Vagina (tissue), 2 donors: ENCODE measurements at regions not wholly inside any gene's neighbourhood (a gene's known extent, or its start where the extent isn't known, plus 50 kb on each side); places are given as distances from the start of the nearest gene placed in this dataset.

Experiments
- DNase-seq, 2 donors: peaks; one replicate each; pipeline ENCODE4 v3.0.0-alpha.2; 2017; ENCODE audit errors: extremely low spot score in 2 of 2
- H3K27ac ChIP-seq: fragments of 200-600 bp; sonication (generic); one replicate; pipeline ENCODE4 v1.5.1; 2019
- H3K27me3 ChIP-seq: fragments of 200-600 bp; sonication (generic); one replicate; pipeline ENCODE4 v1.5.1; 2019
- H3K36me3 ChIP-seq, 2 donors: fragments of 200-600 bp; sonication (generic); one replicate each; pipeline ENCODE4 v1.5.1; 2017 to 2019
- H3K4me1 ChIP-seq: fragments of 200-600 bp; sonication (generic); one replicate; pipeline ENCODE4 v1.5.1; 2019
- H3K4me3 ChIP-seq, 2 donors: fragments of 200-600 bp; sonication (generic); 1 replicate in 1 of 2; 2 replicates in 1 of 2; pipeline ENCODE4 v1.5.1; 2016 to 2019
- H3K9me3 ChIP-seq: fragments of 200-600 bp; sonication (generic); one replicate; pipeline ENCODE4 v1.5.1; 2019
- CTCF ChIP-seq, 3 experiments: fragments of 450-650 bp in 2 of 3; fragments of 200-600 bp in 1 of 3; sonication (generic) in 1 of 3; IDR thresholded peaks; one replicate each; pipeline ENCODE4 v1.5.1; 2017 to 2019; ENCODE audit warnings: antibody characterized with exemption in 3 of 3, mild to moderate bottlenecking in 2 of 3, moderate library complexity in 2 of 3
- POLR2A ChIP-seq, 2 donors: fragments of 450-650 bp; IDR thresholded peaks; one replicate each; pipeline ENCODE4 v1.6.1; 2017; ENCODE audit warnings: antibody characterized with exemption in 2 of 2, mild to moderate bottlenecking in 2 of 2, moderate library complexity in 2 of 2
- POLR2AphosphoS5 ChIP-seq, 2 donors: sonication (generic); formaldehyde crosslinking; IDR thresholded peaks; one replicate each; pipeline ENCODE4 v1.9.0; 2017; ENCODE audit warnings: antibody characterized with exemption in 2 of 2, mild to moderate bottlenecking in 2 of 2, low read depth in 1 of 2; ENCODE audit not compliant: insufficient read depth in 1 of 2
- intact Hi-C: fragments of 100-400 bp; cut with DNase I; formaldehyde crosslinking; loops from one replicate; pipeline ENCODE4 v1.15.1; 2023

GRCh38 chr12:83958997-83959396, 953.6 kb downstream of the SLC6A15 start:
- Histone ChIP-seq H3K9me3 (no peaks in the 10 kb centered on the region), H3K4me1 (no peaks in the 10 kb centered on the region), H3K36me3 (no peaks in the 10 kb centered on the region), H3K27me3 (no peaks in the 10 kb centered on the region), H3K4me3 (no peak overlapping the region), H3K27ac (no peak overlapping the region)
- no peak for DNase-seq
- intact Hi-C loops = no loop called here
- TF ChIP-seq POLR2A (IDR thresholded peaks at IDR 0.05) (no peak), CTCF (IDR thresholded peaks at IDR 0.05) (no peak), POLR2AphosphoS5 (IDR thresholded peaks at IDR 0.05; ENCODE audit: insufficient read depth in 1 of 2, low read depth in 1 of 2) (no peak)

DNA sequence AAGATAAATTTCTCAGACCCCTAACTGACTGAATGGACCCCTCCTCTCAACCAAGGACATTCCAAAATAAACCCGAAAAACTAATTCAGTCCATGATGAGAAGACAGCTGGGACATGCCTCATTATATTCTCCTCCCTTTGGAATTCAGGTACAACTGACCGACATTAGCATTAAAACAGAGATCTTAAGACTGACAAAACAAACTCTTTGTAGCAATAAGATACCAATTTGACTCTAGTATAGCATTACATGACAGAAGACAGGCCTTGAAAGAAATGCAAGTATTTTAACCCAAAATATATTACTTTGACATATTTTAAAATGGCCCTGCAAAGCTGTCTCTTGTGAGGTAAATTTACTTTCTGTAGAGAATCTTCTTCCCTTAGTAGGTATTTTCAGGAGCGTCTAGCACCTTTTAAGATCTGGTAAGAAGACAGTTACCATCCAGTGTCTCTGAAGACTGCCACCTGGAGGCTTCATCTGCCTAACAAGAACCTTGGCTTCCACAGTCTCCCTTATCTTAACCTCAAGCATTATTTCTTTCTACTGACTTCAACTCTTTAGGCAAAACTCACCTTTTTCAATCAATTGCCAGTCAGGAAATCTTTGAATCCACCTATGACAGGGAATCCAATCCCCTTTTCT, 957.5 kb downstream of the SLC6A15 start:
- TF ChIP-seq POLR2A (IDR thresholded peaks at IDR 0.05) = no peak
- TF ChIP-seq CTCF (IDR thresholded peaks at IDR 0.05) = no peak
- TF ChIP-seq POLR2AphosphoS5 (IDR thresholded peaks at IDR 0.05; ENCODE audit: insufficient read depth in 1 of 2, low read depth in 1 of 2) = no peak
- Histone ChIP-seq H3K9me3 (no peaks in the 10 kb centered on the region), H3K27ac (no peak overlapping the region), H3K27me3 (no peaks in the 10 kb centered on the region), H3K36me3 (no peaks in the 10 kb centered on the region), H3K4me1 (no peaks in the 10 kb centered on the region), H3K4me3 (no peak overlapping the region)
- DNase-seq = no peak
- intact Hi-C loops = no loop called here

DNA sequence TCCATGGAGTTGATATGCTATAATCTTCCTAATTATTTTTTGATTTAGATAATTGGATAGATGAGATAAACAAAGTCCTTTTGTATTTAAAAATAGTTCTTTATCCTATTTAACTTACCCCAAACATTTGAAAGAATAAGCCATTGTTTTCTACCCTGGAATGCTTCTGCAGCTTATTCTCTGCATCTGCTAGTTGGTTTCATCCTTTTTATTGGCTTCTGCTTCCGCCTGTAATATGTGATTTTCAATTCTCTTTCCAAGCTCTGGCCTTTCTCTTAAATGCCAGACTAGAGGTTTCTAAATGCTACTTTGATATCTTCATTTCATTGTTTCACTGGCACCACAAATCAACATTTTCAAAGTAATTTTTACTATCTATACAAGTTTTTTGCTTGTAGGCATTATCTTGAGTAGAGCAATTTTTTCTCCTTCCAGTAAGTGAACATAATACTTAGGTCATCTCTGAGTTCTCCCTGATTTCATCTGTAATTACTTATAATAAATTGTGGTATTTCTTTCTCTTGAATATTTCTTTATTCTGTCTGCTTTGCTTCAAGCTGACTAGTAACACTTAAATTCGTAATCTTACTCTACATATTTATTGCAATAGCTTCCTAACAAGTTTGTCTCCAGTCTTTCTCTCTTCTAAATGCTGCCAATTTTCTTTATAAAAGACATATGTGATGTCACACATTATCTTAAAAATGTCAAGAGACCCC, 958.4 kb downstream of the SLC6A15 start:
- H3K27ac ChIP-seq = no peak overlapping the region
- DNase-seq = no peak
- TF ChIP-seq CTCF (IDR thresholded peaks at IDR 0.05) (no peak), POLR2AphosphoS5 (IDR thresholded peaks at IDR 0.05; ENCODE audit: insufficient read depth in 1 of 2, low read depth in 1 of 2) (no peak), POLR2A (IDR thresholded peaks at IDR 0.05) (no peak)
- H3K27me3 ChIP-seq = no peaks in the 10 kb centered on the region
- H3K4me1 ChIP-seq = no peaks in the 10 kb centered on the region
- no peaks in the 10 kb centered on the region for H3K9me3 ChIP-seq
- no peak overlapping the region for H3K4me3 ChIP-seq
- intact Hi-C loops = no loop called here
- H3K36me3 ChIP-seq = no peaks in the 10 kb centered on the region

- no peaks in the 10 kb centered on the region for H3K27me3 ChIP-seq
- no peak overlapping the region for H3K4me3 ChIP-seq
- TF ChIP-seq POLR2AphosphoS5 (IDR thresholded peaks at IDR 0.05; ENCODE audit: insufficient read depth in 1 of 2, low read depth in 1 of 2) = no peak
- TF ChIP-seq POLR2A (IDR thresholded peaks at IDR 0.05) = no peak
- TF ChIP-seq CTCF (IDR thresholded peaks at IDR 0.05) = no peak
- DNase-seq = no peak
- no peak overlapping the region for H3K27ac ChIP-seq
- no peaks in the 10 kb centered on the region for H3K36me3 ChIP-seq
- no peaks in the 10 kb centered on the region for H3K4me1 ChIP-seq
- no peaks in the 10 kb centered on the region for H3K9me3 ChIP-seq
- intact Hi-C loops = no loop called here
Observed at GRCh38 chr12:83945871-83946270, 966.7 kb downstream of the SLC6A15 start.

- Histone ChIP-seq H3K4me1 (no peaks in the 10 kb centered on the region), H3K27ac (no peak overlapping the region), H3K4me3 (no peak overlapping the region), H3K27me3 (no peaks in the 10 kb centered on the region), H3K36me3 (no peaks in the 10 kb centered on the region), H3K9me3 (no peaks in the 10 kb centered on the region)
- TF ChIP-seq POLR2A (IDR thresholded peaks at IDR 0.05) (no peak), CTCF (IDR thresholded peaks at IDR 0.05) (no peak), POLR2AphosphoS5 (IDR thresholded peaks at IDR 0.05; ENCODE audit: insufficient read depth in 1 of 2, low read depth in 1 of 2) (no peak)
- intact Hi-C loops = no loop called here
- DNase-seq = no peak
Observed at GRCh38 chr12:83939718-83940117, 972.9 kb downstream of the SLC6A15 start.
